ENCODE measurements at regions not wholly inside any gene's neighbourhood (a gene's known extent, or its start where the extent isn't known, plus 50 kb on each side); places are given as distances from the start of the nearest gene placed in this dataset.

- TF ChIP-seq CTCF (IDR thresholded peaks at IDR 0.05) (no peak), POLR2AphosphoS5 (IDR thresholded peaks at IDR 0.05) (no peak), EP300 (IDR thresholded peaks at IDR 0.05) (no peak)
These were observed 165.5 kb upstream of the EDIL3 start for GRCh38 chr5:84550222-84550621.

Data from esophagus muscularis mucosa (tissue), 4 donors.